ENCODE measurements at regions not wholly inside any gene's neighbourhood (a gene's known extent, or its start where the extent isn't known, plus 50 kb on each side); places are given as distances from the start of the nearest gene placed in this dataset.

DNA sequence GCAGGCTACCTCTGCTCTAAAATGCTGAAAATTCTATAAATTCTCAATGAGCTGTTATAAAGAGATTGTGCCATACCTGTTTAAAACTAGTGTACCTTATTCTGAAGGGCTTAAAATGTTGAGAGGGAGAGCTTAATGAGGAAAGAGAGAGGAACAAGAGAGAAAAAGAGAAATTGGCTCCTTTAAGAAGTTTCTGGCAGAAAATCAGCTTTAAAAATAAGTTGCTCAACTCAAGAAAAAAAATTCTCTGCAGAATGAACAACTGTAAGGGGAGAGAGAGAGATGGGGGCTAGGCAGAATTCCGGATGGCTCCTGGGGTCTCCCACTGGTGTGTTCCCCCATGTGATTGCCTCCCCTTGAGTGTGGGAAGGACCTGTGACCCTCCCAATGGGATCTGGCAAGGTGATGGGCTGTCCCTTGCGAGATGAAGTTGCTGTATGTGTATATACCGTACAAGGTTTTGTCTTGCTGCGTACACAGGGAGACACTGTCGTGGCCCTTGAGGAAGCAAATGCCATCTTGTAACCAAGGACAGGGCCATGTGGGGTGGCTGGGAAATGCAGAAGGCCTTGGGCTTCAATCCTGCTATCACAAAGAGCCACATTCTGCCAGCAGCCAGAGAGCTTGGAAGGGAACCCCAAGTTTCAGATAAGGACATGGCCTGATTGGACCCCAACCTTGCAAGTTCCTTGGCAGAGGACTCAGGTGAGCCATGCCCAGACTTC, 64.3 kb upstream of the S1PR3 start:
- no peak overlapping the region for H2BK120ac ChIP-seq (replicated peaks; ENCODE audit: low read depth, low read length)
- H2AK5ac ChIP-seq (ENCODE audit: low read depth, low read length): no peak overlapping the region
- H3K36me3 ChIP-seq (ENCODE audit: control insufficient read depth in 2 of 4, insufficient read depth in 4 of 4, low read length in 3 of 4): no peaks in the 10 kb centered on the region
- WGBS, 2 experiments (ENCODE audit: extremely low coverage in 1 of 2, insufficient coverage in 1 of 2, insufficient read length in 1 of 2, insufficient replicate concordance in 2 of 2, low coverage in 1 of 2, low lambda C conversion rate in 2 of 2, missing lambda C conversion rate in 1 of 2): 90% methylated on average over 5 of the region's 5 CpGs; no CpG with 5 or more reads in 1 of the 2 experiments
- no peak overlapping the region for H3K4me2 ChIP-seq (ENCODE audit: insufficient read depth in 1 of 2, low read depth in 2 of 2, low read length in 2 of 2)
- no peaks in the 10 kb centered on the region for H3K4me1 ChIP-seq (replicated peaks in 1 of 4; ENCODE audit: control insufficient read depth in 3 of 4, insufficient read depth in 4 of 4, low read length in 3 of 4)
- H2BK15ac ChIP-seq (ENCODE audit: low read length): no peak overlapping the region
- H2BK12ac ChIP-seq (ENCODE audit: low read depth, low read length): no peak overlapping the region
- H3K23ac ChIP-seq (ENCODE audit: insufficient read length): no peak overlapping the region
- H3K79me1 ChIP-seq (ENCODE audit: low read depth, low read length): no peaks in the 10 kb centered on the region
- H2AFZ ChIP-seq (ENCODE audit: low read length): no peak overlapping the region
- CTCF ChIA-PET (ENCODE audit: partially characterized antibody): interaction anchor here (0.6 to 0.8 kb wide), 2 partner anchors 141 to 401 kb away, joined by 3 read pairs; no protein-coding TSS in a partner anchor
- no peaks in the 10 kb centered on the region for H3K23me2 ChIP-seq (ENCODE audit: low read depth, low read length)
- H3K4ac ChIP-seq (replicated peaks; ENCODE audit: insufficient read length, low read depth, low read length): no peak overlapping the region
- FAIRE-seq (no peak), DNase-seq (ENCODE audit: low read depth in 1 of 2, low spot score in 2 of 2) (no peak)
- no peaks in the 10 kb centered on the region for H3K27me3 ChIP-seq (replicated peaks in 1 of 4; ENCODE audit: control insufficient read depth in 3 of 4, extremely low read depth in 1 of 4, insufficient read depth in 3 of 4, low read length in 3 of 4)
- no peak overlapping the region for H3K27ac ChIP-seq (ENCODE audit: low read depth, low read length)
- no peak overlapping the region for H4K5ac ChIP-seq (ENCODE audit: insufficient read length, low read depth, low read length)
- H3K9me3 ChIP-seq (ENCODE audit: insufficient read depth in 2 of 2, low read depth in 1 of 2, low read length in 1 of 2): no peaks in the 10 kb centered on the region
- H2BK20ac ChIP-seq (ENCODE audit: low read length): 0 out of 2 replicates have a peak overlapping the region, but pooled peaks have one; percentile 13
- no peak overlapping the region for H4K8ac ChIP-seq (ENCODE audit: extremely low read depth, insufficient read depth, low read length)
- H3K56ac ChIP-seq (replicated peaks; ENCODE audit: insufficient read length, low read depth, low read length): no peak overlapping the region
- H3K79me2 ChIP-seq (ENCODE audit: control insufficient read depth in 1 of 2, insufficient read depth in 2 of 2, low read length in 2 of 2): no peaks in the 10 kb centered on the region
- no peak overlapping the region for H3K18ac ChIP-seq (ENCODE audit: extremely low read depth, low read length)
- no peak overlapping the region for H3K14ac ChIP-seq (ENCODE audit: insufficient read length)
- no peak overlapping the region for H3K4me3 ChIP-seq (ENCODE audit: extremely low read depth in 1 of 4, insufficient read depth in 2 of 4, low read depth in 3 of 4, low read length in 4 of 4)
- H2BK5ac ChIP-seq (ENCODE audit: low read depth, low read length): no peak overlapping the region
- no peak overlapping the region for H3K9ac ChIP-seq (replicated peaks in 1 of 4; ENCODE audit: extremely low read depth in 1 of 4, low read depth in 3 of 4, low read length in 3 of 4)
- POLR2A ChIA-PET (ENCODE audit: partially characterized antibody): no interaction called here
- H4K20me1 ChIP-seq (replicated peaks in 1 of 2; ENCODE audit: control insufficient read depth in 1 of 2, insufficient read depth in 2 of 2, low read length in 2 of 2): no peaks in the 10 kb centered on the region
- no peak overlapping the region for H4K91ac ChIP-seq (replicated peaks; ENCODE audit: insufficient read length, low read length)
- TF ChIP-seq PHF8 (conservative IDR thresholded peaks at IDR 0.05; ENCODE audit: low read depth, low read length): no peak
- no peak for TF ChIP-seq ZNF274 (IDR thresholded peaks at IDR 0.05; ENCODE audit: borderline replicate concordance, extremely low read depth, low read length)
- no peak for TF ChIP-seq BRCA1 (IDR thresholded peaks at IDR 0.05; ENCODE audit: low read depth, low read length)
- no peak for TF ChIP-seq CHD1 (IDR thresholded peaks at IDR 0.05; ENCODE audit: low read depth, low read length)
- no peak for TF ChIP-seq RBBP5 (IDR thresholded peaks at IDR 0.05; ENCODE audit: borderline replicate concordance, low read depth, low read length)
- no peak for TF ChIP-seq CTBP2 (IDR thresholded peaks at IDR 0.05; ENCODE audit: borderline replicate concordance, insufficient read depth, insufficient read length, low read length)
- TF ChIP-seq RAD21 (IDR thresholded peaks at IDR 0.05 in 1 of 2, conservative IDR thresholded peaks at IDR 0.05 in 1 of 2; ENCODE audit: low read depth in 2 of 2, low read length in 2 of 2): no peak
- no peak for TF ChIP-seq CBX8 (IDR thresholded peaks at IDR 0.05; ENCODE audit: borderline replicate concordance, low read depth, low read length)
- TF ChIP-seq SRF (IDR thresholded peaks at IDR 0.05; ENCODE audit: low read depth, low read length): no peak
- no peak for TF ChIP-seq BACH1 (IDR thresholded peaks at IDR 0.05; ENCODE audit: low read length)
- no peak for TF ChIP-seq MAFK (IDR thresholded peaks at IDR 0.05; ENCODE audit: low read depth, low read length)
- no peak for TF ChIP-seq EGR1 (IDR thresholded peaks at IDR 0.05; ENCODE audit: borderline replicate concordance, low read depth, low read length)
- TF ChIP-seq SUZ12 (IDR thresholded peaks at IDR 0.05; ENCODE audit: low read length): no peak

Measured in H1 (cell line).